GM21515 (cell line): ENCODE measurements at regions not wholly inside any gene's neighbourhood (a gene's known extent, or its start where the extent isn't known, plus 50 kb on each side); places are given as distances from the start of the nearest gene placed in this dataset.

ENCODE experiments used
- ATAC-seq: cut with Tn5 transposase; IDR thresholded peaks from one replicate; pipeline ENCODE4 v1.9.1; 2021; ENCODE audit not compliant: unreplicated experiment

- ATAC-seq: no peak
Observed at GRCh38 chr11:111444040-111444439, 65.0 kb upstream of the POU2AF1 start.

- no peak for ATAC-seq
Observed at GRCh38 chr11:111443640-111444039, 64.6 kb upstream of the POU2AF1 start.

GRCh38 chr11:111443032-111443431 is 64.0 kb upstream of the POU2AF1 start:
- ATAC-seq: no peak

GRCh38 chr11:111441443-111441842 is 62.4 kb upstream of the POU2AF1 start:
- ATAC-seq: no peak

- no peak for ATAC-seq
Observed at GRCh38 chr11:111440416-111441205, 61.5 kb upstream of the POU2AF1 start.

GRCh38 chr11:111439901-111440300 is 60.8 kb upstream of the POU2AF1 start:
- no peak for ATAC-seq

- no peak for ATAC-seq
Observed at GRCh38 chr11:111438846-111439520, 59.9 kb upstream of the POU2AF1 start.

- ATAC-seq: no peak
Observed at GRCh38 chr11:111438168-111438567, 59.1 kb upstream of the POU2AF1 start.

GRCh38 chr11:111435046-111435698 is 56.1 kb upstream of the POU2AF1 start:
- no peak for ATAC-seq

- ATAC-seq: peak; percentile 78
Observed at GRCh38 chr11:111429066-111429506, 50.0 kb upstream of the POU2AF1 start.
